ENCODE measurements at regions not wholly inside any gene's neighbourhood (a gene's known extent, or its start where the extent isn't known, plus 50 kb on each side); places are given as distances from the start of the nearest gene placed in this dataset.
"Not testable (repeated sequence)": the region's sequence is repeated elsewhere in the genome, so short reads cannot be mapped to it uniquely, and the experiment has no call there.

- BruUV-seq (replicated peaks); POLR2A ChIA-PET; H3K27ac Mint-ChIP-seq (ENCODE audit: low read depth, unreplicated experiment); H3K4me3 Mint-ChIP-seq (ENCODE audit: unreplicated experiment); H3K9me3 Mint-ChIP-seq (ENCODE audit: unreplicated experiment); H3K27me3 Mint-ChIP-seq (ENCODE audit: insufficient read depth, unreplicated experiment); CTCF ChIA-PET; DNase-seq (ENCODE audit: unreplicated experiment); H3K36me3 Mint-ChIP-seq (ENCODE audit: insufficient read depth, unreplicated experiment); intact Hi-C loops (cut with micrococcal nuclease); H3K4me1 Mint-ChIP-seq (ENCODE audit: insufficient read depth, unreplicated experiment): not testable (repeated sequence)
Measured at GRCh38 chr7:76944603-76945002, 87.6 kb downstream of the SPDYE17 start.

- not testable (repeated sequence) for BruUV-seq (replicated peaks)
Measured at GRCh38 chr7:76941809-76942765, 90.1 kb downstream of the SPDYE17 start.

GRCh38 chr7:76937781-76938180, 94.4 kb downstream of the SPDYE17 start:
- H3K36me3 Mint-ChIP-seq (ENCODE audit: insufficient read depth, unreplicated experiment); H3K27ac Mint-ChIP-seq (ENCODE audit: low read depth, unreplicated experiment); DNase-seq (ENCODE audit: unreplicated experiment); POLR2A ChIA-PET; H3K4me1 Mint-ChIP-seq (ENCODE audit: insufficient read depth, unreplicated experiment); H3K27me3 Mint-ChIP-seq (ENCODE audit: insufficient read depth, unreplicated experiment); H3K4me3 Mint-ChIP-seq (ENCODE audit: unreplicated experiment); CTCF ChIA-PET; BruUV-seq (replicated peaks); intact Hi-C loops (cut with micrococcal nuclease); H3K9me3 Mint-ChIP-seq (ENCODE audit: unreplicated experiment): not testable (repeated sequence)

More at GRCh38 chr7:76941809-76942765, 90.1 kb downstream of the SPDYE17 start:
- CTCF ChIA-PET; DNase-seq (ENCODE audit: unreplicated experiment); H3K9me3 Mint-ChIP-seq (ENCODE audit: unreplicated experiment); H3K36me3 Mint-ChIP-seq (ENCODE audit: insufficient read depth, unreplicated experiment); intact Hi-C loops (cut with micrococcal nuclease); H3K27ac Mint-ChIP-seq (ENCODE audit: low read depth, unreplicated experiment); H3K4me3 Mint-ChIP-seq (ENCODE audit: unreplicated experiment); POLR2A ChIA-PET; H3K4me1 Mint-ChIP-seq (ENCODE audit: insufficient read depth, unreplicated experiment); H3K27me3 Mint-ChIP-seq (ENCODE audit: insufficient read depth, unreplicated experiment): not testable (repeated sequence)

- H3K36me3 Mint-ChIP-seq (ENCODE audit: insufficient read depth, unreplicated experiment); BruUV-seq (replicated peaks); CTCF ChIA-PET; H3K4me1 Mint-ChIP-seq (ENCODE audit: insufficient read depth, unreplicated experiment); H3K4me3 Mint-ChIP-seq (ENCODE audit: unreplicated experiment); intact Hi-C loops (cut with micrococcal nuclease); H3K9me3 Mint-ChIP-seq (ENCODE audit: unreplicated experiment); H3K27ac Mint-ChIP-seq (ENCODE audit: low read depth, unreplicated experiment); POLR2A ChIA-PET; DNase-seq (ENCODE audit: unreplicated experiment): not testable (repeated sequence)
- peaks cover 11% of the 10 kb centered on the region for H3K27me3 Mint-ChIP-seq (ENCODE audit: insufficient read depth, unreplicated experiment)
Measured at GRCh38 chr7:76937330-76937729, 94.8 kb downstream of the SPDYE17 start.

GRCh38 chr7:76936346-76936745, 95.8 kb downstream of the SPDYE17 start:
- peaks cover 12% of the 10 kb centered on the region for H3K27me3 Mint-ChIP-seq (ENCODE audit: insufficient read depth, unreplicated experiment)
- POLR2A ChIA-PET; H3K36me3 Mint-ChIP-seq (ENCODE audit: insufficient read depth, unreplicated experiment); intact Hi-C loops (cut with micrococcal nuclease); BruUV-seq (replicated peaks); H3K4me1 Mint-ChIP-seq (ENCODE audit: insufficient read depth, unreplicated experiment); H3K4me3 Mint-ChIP-seq (ENCODE audit: unreplicated experiment); H3K9me3 Mint-ChIP-seq (ENCODE audit: unreplicated experiment); CTCF ChIA-PET; DNase-seq (ENCODE audit: unreplicated experiment); H3K27ac Mint-ChIP-seq (ENCODE audit: low read depth, unreplicated experiment): not testable (repeated sequence)

- H3K4me1 Mint-ChIP-seq (ENCODE audit: insufficient read depth, unreplicated experiment); H3K27ac Mint-ChIP-seq (ENCODE audit: low read depth, unreplicated experiment); H3K36me3 Mint-ChIP-seq (ENCODE audit: insufficient read depth, unreplicated experiment); CTCF ChIA-PET; H3K4me3 Mint-ChIP-seq (ENCODE audit: unreplicated experiment); BruUV-seq (replicated peaks); POLR2A ChIA-PET; intact Hi-C loops (cut with micrococcal nuclease); DNase-seq (ENCODE audit: unreplicated experiment); H3K9me3 Mint-ChIP-seq (ENCODE audit: unreplicated experiment): not testable (repeated sequence)
- peaks cover 28% of the 10 kb centered on the region for H3K27me3 Mint-ChIP-seq (ENCODE audit: insufficient read depth, unreplicated experiment)
Measured at GRCh38 chr7:76934711-76935110, 97.5 kb downstream of the SPDYE17 start.

GRCh38 chr7:76932957-76933356, 99.2 kb downstream of the SPDYE17 start:
- H3K36me3 Mint-ChIP-seq (ENCODE audit: insufficient read depth, unreplicated experiment); intact Hi-C loops (cut with micrococcal nuclease); H3K9me3 Mint-ChIP-seq (ENCODE audit: unreplicated experiment); CTCF ChIA-PET; BruUV-seq (replicated peaks); POLR2A ChIA-PET; DNase-seq (ENCODE audit: unreplicated experiment); H3K4me3 Mint-ChIP-seq (ENCODE audit: unreplicated experiment); H3K27ac Mint-ChIP-seq (ENCODE audit: low read depth, unreplicated experiment); H3K4me1 Mint-ChIP-seq (ENCODE audit: insufficient read depth, unreplicated experiment): not testable (repeated sequence)
- H3K27me3 Mint-ChIP-seq (ENCODE audit: insufficient read depth, unreplicated experiment) = peaks cover 46% of the 10 kb centered on the region

- BruUV-seq (replicated peaks); H3K9me3 Mint-ChIP-seq (ENCODE audit: unreplicated experiment); POLR2A ChIA-PET; H3K36me3 Mint-ChIP-seq (ENCODE audit: insufficient read depth, unreplicated experiment); H3K4me3 Mint-ChIP-seq (ENCODE audit: unreplicated experiment); H3K27ac Mint-ChIP-seq (ENCODE audit: low read depth, unreplicated experiment); intact Hi-C loops (cut with micrococcal nuclease); H3K4me1 Mint-ChIP-seq (ENCODE audit: insufficient read depth, unreplicated experiment); CTCF ChIA-PET: not testable (repeated sequence)
- peaks cover 50% of the 10 kb centered on the region for H3K27me3 Mint-ChIP-seq (ENCODE audit: insufficient read depth, unreplicated experiment)
- DNase-seq (ENCODE audit: unreplicated experiment) = peak; percentile 5
Measured at GRCh38 chr7:76931441-76931840, 100.7 kb downstream of the SPDYE17 start.

- POLR2A ChIA-PET; DNase-seq (ENCODE audit: unreplicated experiment); H3K9me3 Mint-ChIP-seq (ENCODE audit: unreplicated experiment); H3K4me1 Mint-ChIP-seq (ENCODE audit: insufficient read depth, unreplicated experiment); H3K4me3 Mint-ChIP-seq (ENCODE audit: unreplicated experiment); intact Hi-C loops (cut with micrococcal nuclease); H3K36me3 Mint-ChIP-seq (ENCODE audit: insufficient read depth, unreplicated experiment); H3K27ac Mint-ChIP-seq (ENCODE audit: low read depth, unreplicated experiment); CTCF ChIA-PET; BruUV-seq (replicated peaks): not testable (repeated sequence)
- peaks cover 50% of the 10 kb centered on the region for H3K27me3 Mint-ChIP-seq (ENCODE audit: insufficient read depth, unreplicated experiment)
Measured at GRCh38 chr7:76930416-76930815, 101.7 kb downstream of the SPDYE17 start.

Measured in MCF 10A (cell line).